A673 (cell line): ENCODE measurements at regions not wholly inside any gene's neighbourhood (a gene's known extent, or its start where the extent isn't known, plus 50 kb on each side); places are given as distances from the start of the nearest gene placed in this dataset.

Source experiments
- CTCF ChIP-seq: fragments of 300-800, 200-600 bp; sonication (generic); conservative IDR thresholded peaks from 2 replicates; pipeline ENCODE4 v1.5.1; 2017; ENCODE audit warnings: low read depth, mild to moderate bottlenecking, antibody characterized with exemption, low read length, moderate library complexity, mixed read lengths
- EZH2 ChIP-seq: fragments of 200-600 bp; sonication (generic); IDR thresholded peaks from 2 replicates; pipeline ENCODE4 v1.6.1; 2017; ENCODE audit warnings: borderline replicate concordance, low read depth, mild to moderate bottlenecking, mixed read lengths, antibody characterized with exemption, low read length; ENCODE audit not compliant: poor library complexity, severe bottlenecking

DNA sequence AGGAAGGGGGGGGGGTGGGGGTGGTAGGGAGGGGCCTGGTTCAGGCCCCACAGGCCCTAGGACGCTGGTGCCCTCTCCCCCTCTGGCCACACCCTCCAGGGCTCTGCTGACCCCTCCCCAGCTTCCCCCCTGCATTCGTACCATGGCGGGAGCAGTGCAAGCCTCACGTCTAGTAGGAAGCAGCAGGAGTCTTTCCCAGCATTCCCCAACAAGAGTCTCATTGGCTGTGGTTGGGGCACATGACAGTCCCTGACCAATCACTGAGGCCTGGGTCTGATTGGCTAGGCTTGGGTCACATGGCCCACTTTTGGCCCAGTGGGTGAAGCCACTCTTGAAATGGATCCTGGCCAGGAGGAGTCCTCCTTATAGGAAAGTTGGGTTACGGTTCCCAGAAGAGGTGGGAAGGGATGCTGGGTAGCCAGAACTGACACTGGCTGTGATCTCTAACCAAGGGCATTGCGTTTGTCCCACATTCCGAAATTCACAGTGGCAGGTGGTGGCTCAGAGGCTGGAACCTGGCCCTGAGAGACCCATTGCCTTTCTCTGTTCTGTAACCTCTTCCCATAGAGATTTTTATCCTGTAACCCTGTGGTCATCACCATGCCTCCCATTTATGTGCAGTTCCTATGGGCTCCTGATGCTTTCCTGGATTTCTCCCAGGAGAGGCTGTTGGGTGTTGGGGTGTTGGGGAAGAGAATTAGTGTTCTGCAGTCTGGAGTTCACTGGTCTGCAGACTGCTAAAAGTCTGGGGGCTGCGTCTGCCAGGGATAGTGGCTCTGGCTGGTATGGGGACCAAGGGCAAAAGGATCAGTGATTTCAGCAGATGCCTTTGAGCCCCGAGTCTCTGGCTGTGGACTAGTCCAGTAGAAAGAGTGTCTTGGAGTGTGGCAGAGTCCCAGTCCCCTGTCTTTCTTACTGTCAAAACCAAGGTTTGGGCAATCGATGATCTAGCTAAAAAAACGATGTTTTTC, 58.9 kb upstream of the MYEOV start:
- TF ChIP-seq CTCF (no peak), EZH2 (no peak)
